Liver (tissue), 8 donors: ENCODE measurements at regions not wholly inside any gene's neighbourhood (a gene's known extent, or its start where the extent isn't known, plus 50 kb on each side); places are given as distances from the start of the nearest gene placed in this dataset.

Source experiments
- DNase-seq: peaks from one replicate; pipeline ENCODE4 v3.0.0-alpha.2; 2017; ENCODE audit warnings: low spot score
- H3K27ac ChIP-seq, 2 donors: one replicate each; pipeline ENCODE4 v1.7.0; 2013; ENCODE audit warnings: inconsistent platforms in 2 of 2, low read length in 2 of 2, control low read depth in 1 of 2, low read depth in 1 of 2, mild to moderate bottlenecking in 1 of 2
- H3K27me3 ChIP-seq, 4 donors: one replicate each; pipeline versions ENCODE4 v1.6.1 to v1.7.0; 2013; ENCODE audit warnings: low read length in 3 of 4, inconsistent platforms in 1 of 4, mild to moderate bottlenecking in 1 of 4, moderate library complexity in 1 of 4; ENCODE audit not compliant: control insufficient read depth in 4 of 4, insufficient read depth in 4 of 4
- H3K36me3 ChIP-seq, 4 donors: one replicate each; pipeline versions ENCODE4 v1.6.1 to v1.7.0; 2013; ENCODE audit warnings: low read length in 3 of 4, mild to moderate bottlenecking in 3 of 4, low read depth in 1 of 4, moderate library complexity in 1 of 4; ENCODE audit not compliant: control insufficient read depth in 4 of 4, insufficient read depth in 3 of 4
- H3K4me1 ChIP-seq, 4 donors: one replicate each; pipeline versions ENCODE4 v1.6.1 to v1.7.0; 2013; ENCODE audit warnings: low read length in 3 of 4, mild to moderate bottlenecking in 3 of 4, moderate library complexity in 1 of 4; ENCODE audit not compliant: control insufficient read depth in 4 of 4, insufficient read depth in 4 of 4
- H3K4me3 ChIP-seq, 3 donors: one replicate each; pipeline versions ENCODE4 v1.6.1 to v1.7.0; 2013; ENCODE audit warnings: low read length in 3 of 3, control low read depth in 1 of 3, low read depth in 1 of 3, mild to moderate bottlenecking in 1 of 3
- H3K9ac ChIP-seq, 2 donors: one replicate each; pipeline ENCODE4 v1.7.0; 2013; ENCODE audit warnings: low read length in 2 of 2, mild to moderate bottlenecking in 2 of 2, moderate library complexity in 2 of 2, control low read depth in 1 of 2, low read depth in 1 of 2
- H3K9me3 ChIP-seq, 4 donors: one replicate each; pipeline versions ENCODE4 v1.6.1 to v1.7.0; 2013; ENCODE audit warnings: low read length in 3 of 4; ENCODE audit not compliant: control insufficient read depth in 4 of 4
- ATF3 ChIP-seq: IDR thresholded peaks from 2 replicates; pipeline ENCODE4 v1.6.1; 2016; ENCODE audit warnings: antibody characterized with exemption
- CTCF ChIP-seq: fragments of 150-350 bp; IDR thresholded peaks from 2 replicates; pipeline ENCODE4 v1.5.1; 2017; ENCODE audit warnings: improper control_type of control experiment, low read depth, low read length; ENCODE audit not compliant: missing input control
- EGR1 ChIP-seq, 2 donors: IDR thresholded peaks; 2 replicates each; pipeline ENCODE4 v1.6.1; 2016 to 2018; ENCODE audit warnings: antibody characterized with exemption in 2 of 2, low read depth in 2 of 2
- FOXA1 ChIP-seq: IDR thresholded peaks from 2 replicates; pipeline ENCODE4 v1.6.1; 2016; ENCODE audit warnings: antibody characterized with exemption
- FOXA2 ChIP-seq: IDR thresholded peaks from 2 replicates; pipeline ENCODE4 v1.6.1; 2016; ENCODE audit warnings: antibody characterized with exemption
- GABPA ChIP-seq, 2 donors: IDR thresholded peaks in 1 of 2; conservative IDR thresholded peaks in 1 of 2; 2 replicates each; pipeline ENCODE4 v1.6.1; 2016; ENCODE audit warnings: antibody characterized with exemption in 2 of 2, mild to moderate bottlenecking in 1 of 2, moderate library complexity in 1 of 2
- HNF4G ChIP-seq: IDR thresholded peaks from 2 replicates; pipeline ENCODE4 v1.6.1; 2016; ENCODE audit warnings: antibody characterized with exemption
- JUND ChIP-seq, 2 donors: IDR thresholded peaks; 2 replicates each; pipeline ENCODE4 v1.6.1; 2016; ENCODE audit warnings: antibody characterized with exemption in 2 of 2
- NR2F2 ChIP-seq: IDR thresholded peaks from 2 replicates; pipeline ENCODE4 v1.6.1; 2016; ENCODE audit warnings: antibody characterized with exemption
- RAD21 ChIP-seq, 2 donors: IDR thresholded peaks; 2 replicates each; pipeline ENCODE4 v1.6.1; 2016; ENCODE audit warnings: antibody characterized with exemption in 2 of 2, mild to moderate bottlenecking in 2 of 2
- REST ChIP-seq: IDR thresholded peaks from 2 replicates; pipeline ENCODE4 v1.6.1; 2016; ENCODE audit warnings: antibody characterized with exemption, mild to moderate bottlenecking
- RXRA ChIP-seq, 2 donors: IDR thresholded peaks; 2 replicates each; pipeline ENCODE4 v1.6.1; 2017 to 2018; ENCODE audit warnings: antibody characterized with exemption in 2 of 2, mild to moderate bottlenecking in 1 of 2
- SP1 ChIP-seq: IDR thresholded peaks from 2 replicates; pipeline ENCODE4 v1.6.1; 2018; ENCODE audit warnings: antibody characterized with exemption, mild to moderate bottlenecking
- TAF1 ChIP-seq: conservative IDR thresholded peaks from 2 replicates; pipeline ENCODE4 v1.6.1; 2016; ENCODE audit warnings: antibody characterized with exemption, mild to moderate bottlenecking
- YY1 ChIP-seq: IDR thresholded peaks from 2 replicates; pipeline ENCODE4 v1.6.1; 2016; ENCODE audit warnings: antibody characterized with exemption, mild to moderate bottlenecking
- ZBTB33 ChIP-seq: IDR thresholded peaks from 2 replicates; pipeline ENCODE4 v1.6.1; 2016; ENCODE audit warnings: antibody characterized with exemption
- WGBS: extraction: QIAGEN DNeasy Blood & Tissue Kit; methylation state at CpG from one replicate; pipeline ENCODE4 v1.1.7; 2013; 5-methylcytosine and 5-hydroxymethylcytosine counted together
- donor health status: healthy.
- donor health status: healthy.
- donor health status: healthy.
- donor health status: healthy.
- donor health status: healthy.

GRCh38 chr11:31958076-31958735 lies 132.7 kb upstream of the RCN1 start:
- Histone ChIP-seq H3K4me3 (no peak overlapping the region), H3K9me3 (no peaks in the 10 kb centered on the region), H3K4me1 (no peaks in the 10 kb centered on the region), H3K9ac (no peak overlapping the region), H3K36me3 (no peaks in the 10 kb centered on the region), H3K27me3 (no peaks in the 10 kb centered on the region), H3K27ac (no peak overlapping the region)
- TF ChIP-seq CTCF = peak; percentile 79
- no peak for TF ChIP-seq RXRA (IDR thresholded peaks at IDR 0.05)
- no peak for TF ChIP-seq SP1
- no peak for TF ChIP-seq EGR1 (IDR thresholded peaks at IDR 0.05; ENCODE audit: low read depth in 2 of 2)
- peak; percentile 92 for TF ChIP-seq RAD21 (IDR thresholded peaks at IDR 0.05)
- TF ChIP-seq HNF4G = no peak
- TF ChIP-seq YY1 = no peak
- no peak for TF ChIP-seq TAF1
- no peak for TF ChIP-seq ATF3
- no peak for TF ChIP-seq ZBTB33
- TF ChIP-seq NR2F2 = no peak
- no peak for TF ChIP-seq FOXA1
- DNase-seq = peak; percentile 63
- 27% methylated on average over 15 of the region's 15 CpGs for WGBS

- no peaks in the 10 kb centered on the region for H3K9me3 ChIP-seq
- no peak for TF ChIP-seq HNF4G
- no peak for TF ChIP-seq RAD21 (IDR thresholded peaks at IDR 0.05)
- no peak for TF ChIP-seq EGR1 (IDR thresholded peaks at IDR 0.05; ENCODE audit: low read depth in 2 of 2)
- no peak for TF ChIP-seq FOXA2
- no peak for TF ChIP-seq SP1
- H3K27ac ChIP-seq = no peak overlapping the region
- H3K9ac ChIP-seq = no peak overlapping the region
- H3K36me3 ChIP-seq = no peaks in the 10 kb centered on the region
- no peaks in the 10 kb centered on the region for H3K27me3 ChIP-seq
- no peak for DNase-seq
- WGBS = 82% methylated on average over 7 of the region's 7 CpGs
- no peak overlapping the region for H3K4me3 ChIP-seq
- H3K4me1 ChIP-seq = no peaks in the 10 kb centered on the region
Observed at GRCh38 chr11:31957674-31958073, 133.2 kb upstream of the RCN1 start.

GRCh38 chr11:31956310-31956709 lies 134.6 kb upstream of the RCN1 start:
- no peaks in the 10 kb centered on the region for H3K4me1 ChIP-seq
- no peak overlapping the region for H3K4me3 ChIP-seq
- H3K27ac ChIP-seq = no peak overlapping the region
- H3K9me3 ChIP-seq = no peaks in the 10 kb centered on the region
- 88% methylated on average over 3 of the region's 3 CpGs for WGBS
- no peaks in the 10 kb centered on the region for H3K36me3 ChIP-seq
- H3K27me3 ChIP-seq = no peaks in the 10 kb centered on the region
- DNase-seq = no peak
- no peak overlapping the region for H3K9ac ChIP-seq
- TF ChIP-seq EGR1 (IDR thresholded peaks at IDR 0.05; ENCODE audit: low read depth in 2 of 2) (no peak), RAD21 (IDR thresholded peaks at IDR 0.05) (no peak), ATF3 (no peak), FOXA1 (no peak), REST (no peak), CTCF (no peak), RXRA (IDR thresholded peaks at IDR 0.05) (no peak), TAF1 (no peak), GABPA (IDR thresholded peaks at IDR 0.05 in 1 of 2, conservative IDR thresholded peaks at IDR 0.05 in 1 of 2) (no peak), JUND (IDR thresholded peaks at IDR 0.05) (no peak), NR2F2 (no peak), SP1 (no peak), YY1 (no peak), FOXA2 (no peak)
